K562 (cell line): ENCODE measurements at regions not wholly inside any gene's neighbourhood (a gene's known extent, or its start where the extent isn't known, plus 50 kb on each side); places are given as distances from the start of the nearest gene placed in this dataset.

Experiments used
- KHSRP ChIP-seq: fragments of 450-650 bp; IDR thresholded peaks from 2 replicates; pipeline ENCODE4 v1.6.1; 2017
- MAFF ChIP-seq: IDR thresholded peaks from 2 replicates; pipeline ENCODE4 v1.6.1; 2012; ENCODE audit warnings: low read length, improper control_type of control experiment
- MAFG ChIP-seq: fragments of 450-650 bp; conservative IDR thresholded peaks from 2 replicates; pipeline ENCODE4 v1.6.1; 2016; ENCODE audit warnings: missing genetic modification characterization, missing compliant biosample characterization
- NR0B1 ChIP-seq: fragments of 450-650 bp; IDR thresholded peaks from one replicate; pipeline ENCODE4 v1.6.1; 2018; ENCODE audit warnings: mild to moderate bottlenecking, moderate library complexity; ENCODE audit not compliant: partially characterized antibody
- PHB ChIP-seq: fragments of 250-450 bp; sonication (Bioruptor Pico); IDR thresholded peaks from 2 replicates; pipeline ENCODE4 v1.5.0; 2021
- RBM17 ChIP-seq: fragments of 200-400 bp; formaldehyde crosslinking; IDR thresholded peaks from 2 replicates; pipeline ENCODE4 v1.6.1; 2017; ENCODE audit warnings: low read depth, mild to moderate bottlenecking, low read length, borderline replicate concordance
- RBM25 ChIP-seq: fragments of 200-400 bp; formaldehyde crosslinking; IDR thresholded peaks from 2 replicates; pipeline ENCODE4 v1.6.1; 2018; ENCODE audit warnings: low read length, low read depth, moderate library complexity; ENCODE audit not compliant: severe bottlenecking
- SAFB ChIP-seq: fragments of 200-400 bp; formaldehyde crosslinking; IDR thresholded peaks from 2 replicates; pipeline ENCODE4 v1.6.1; 2017; ENCODE audit warnings: low read depth, low read length, borderline replicate concordance
- TF ChIP-seq, protein P1 (sequence below): fragments of 250-450 bp; sonication (Bioruptor Pico); IDR thresholded peaks from 2 replicates; pipeline ENCODE4 v1.5.1; 2021; ENCODE audit warnings: mild to moderate bottlenecking
- TF ChIP-seq, protein P2 (sequence below): fragments of 450-650 bp; formaldehyde crosslinking; IDR thresholded peaks from 2 replicates; pipeline ENCODE4 v1.4.0; 2022; ENCODE audit warnings: missing genetic modification characterization

- TF ChIP-seq NR0B1 = no peak
- TF ChIP-seq MAFF = 0 out of 2 replicates have a peak, but pooled peaks have one; percentile 17
- 0 out of 2 replicates have a peak, but pooled peaks have one; percentile 16 for TF ChIP-seq MAFG (tag)
- TF ChIP-seq, protein P1, sequence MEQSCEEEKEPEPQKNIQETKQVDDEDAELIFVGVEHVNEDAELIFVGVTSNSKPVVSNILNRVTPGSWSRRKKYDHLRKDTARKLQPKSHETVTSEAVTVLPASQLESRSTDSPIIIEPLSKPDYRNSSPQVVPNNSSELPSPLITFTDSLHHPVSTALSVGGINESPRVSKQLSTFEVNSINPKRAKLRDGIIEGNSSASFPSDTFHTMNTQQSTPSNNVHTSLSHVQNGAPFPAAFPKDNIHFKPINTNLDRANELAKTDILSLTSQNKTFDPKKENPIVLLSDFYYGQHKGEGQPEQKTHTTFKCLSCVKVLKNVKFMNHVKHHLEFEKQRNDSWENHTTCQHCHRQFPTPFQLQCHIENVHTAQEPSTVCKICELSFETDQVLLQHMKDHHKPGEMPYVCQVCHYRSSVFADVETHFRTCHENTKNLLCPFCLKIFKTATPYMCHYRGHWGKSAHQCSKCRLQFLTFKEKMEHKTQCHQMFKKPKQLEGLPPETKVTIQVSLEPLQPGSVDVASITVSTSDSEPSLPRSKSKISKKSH (CRISPR knock-in tag) = no peak
- TF ChIP-seq, protein P2, sequence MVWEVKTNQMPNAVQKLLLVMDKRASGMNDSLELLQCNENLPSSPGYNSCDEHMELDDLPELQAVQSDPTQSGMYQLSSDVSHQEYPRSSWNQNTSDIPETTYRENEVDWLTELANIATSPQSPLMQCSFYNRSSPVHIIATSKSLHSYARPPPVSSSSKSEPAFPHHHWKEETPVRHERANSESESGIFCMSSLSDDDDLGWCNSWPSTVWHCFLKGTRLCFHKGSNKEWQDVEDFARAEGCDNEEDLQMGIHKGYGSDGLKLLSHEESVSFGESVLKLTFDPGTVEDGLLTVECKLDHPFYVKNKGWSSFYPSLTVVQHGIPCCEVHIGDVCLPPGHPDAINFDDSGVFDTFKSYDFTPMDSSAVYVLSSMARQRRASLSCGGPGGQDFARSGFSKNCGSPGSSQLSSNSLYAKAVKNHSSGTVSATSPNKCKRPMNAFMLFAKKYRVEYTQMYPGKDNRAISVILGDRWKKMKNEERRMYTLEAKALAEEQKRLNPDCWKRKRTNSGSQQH (CRISPR knock-in tag) = no peak
- TF ChIP-seq RBM25 = no peak
- TF ChIP-seq SAFB = no peak
- no peak for TF ChIP-seq KHSRP
- no peak for TF ChIP-seq RBM17
- no peak for TF ChIP-seq PHB
These were observed 713.8 kb upstream of the FANCL start (continued) for GRCh38 chr2:58954880-58955385.
